Body of pancreas (tissue), 4 donors: ENCODE measurements at regions not wholly inside any gene's neighbourhood (a gene's known extent, or its start where the extent isn't known, plus 50 kb on each side); places are given as distances from the start of the nearest gene placed in this dataset.

Source experiments
- ATAC-seq: fragments of 150-250 bp; one replicate; pipeline ENCODE4 v1.9.1; 2016
- DNase-seq, 4 donors: peaks; one replicate each; pipeline ENCODE4 v3.0.0-alpha.2; 2019
- H3K27ac ChIP-seq, 4 donors: fragments of 200-600 bp; sonication (generic); 1 replicate in 3 of 4; 2 replicates in 1 of 4; pipeline versions ENCODE4 v1.5.1 to v1.6.1; 2016 to 2019; ENCODE audit warnings: mild to moderate bottlenecking in 1 of 4, mixed read lengths in 1 of 4, moderate library complexity in 1 of 4
- H3K27me3 ChIP-seq, 2 donors: fragments of 200-600 bp; sonication (generic); one replicate each; pipeline ENCODE4 v1.6.0; 2016; ENCODE audit warnings: mild to moderate bottlenecking in 1 of 2
- H3K36me3 ChIP-seq, 2 donors: fragments of 200-600 bp; sonication (generic); replicated peaks in 1 of 2; 2 replicates each; pipeline ENCODE4 v1.5.1; 2016; ENCODE audit warnings: low read depth in 2 of 2; ENCODE audit not compliant: insufficient read depth in 1 of 2
- H3K4me1 ChIP-seq: fragments of 200-600 bp; sonication (generic); one replicate; pipeline ENCODE4 v1.6.0; 2016
- H3K4me3 ChIP-seq, 2 donors: fragments of 200-600 bp; sonication (generic); 1 replicate in 1 of 2; 2 replicates in 1 of 2; pipeline ENCODE4 v1.5.1; 2016 to 2019
- H3K9me3 ChIP-seq, 3 donors: fragments of 200-600 bp; sonication (generic); 1 replicate in 2 of 3; 2 replicates in 1 of 3; pipeline ENCODE4 v1.5.1; 2016
- CTCF ChIP-seq, 7 experiments: fragments of 450-650 bp in 4 of 7; fragments of 200-600 bp in 3 of 7; sonication (generic) in 3 of 7; IDR thresholded peaks; one replicate each; pipeline ENCODE4 v1.5.1; 2016 to 2019; ENCODE audit warnings: antibody characterized with exemption in 7 of 7
- POLR2A ChIP-seq, 3 donors: fragments of 450-650 bp; IDR thresholded peaks; one replicate each; pipeline ENCODE4 v1.6.1; 2016; ENCODE audit warnings: antibody characterized with exemption in 3 of 3, mild to moderate bottlenecking in 2 of 3
- WGBS, 2 donors: methylation state at CpG; one replicate each; pipeline ENCODE4 v1.1.5; 2017; 5-methylcytosine and 5-hydroxymethylcytosine counted together
- intact Hi-C: fragments of 100-400 bp; cut with DNase I; formaldehyde crosslinking; loops from one replicate; pipeline ENCODE4 v1.15.1; 2023

- Histone ChIP-seq H3K27me3 (no peaks in the 10 kb centered on the region), H3K4me1 (no peaks in the 10 kb centered on the region), H3K9me3 (no peaks in the 10 kb centered on the region), H3K27ac (no peak overlapping the region), H3K4me3 (no peak overlapping the region), H3K36me3 (no peaks in the 10 kb centered on the region)
- TF ChIP-seq POLR2A (IDR thresholded peaks at IDR 0.05), result no peak
- TF ChIP-seq CTCF (IDR thresholded peaks at IDR 0.05), result no peak
- no peak for DNase-seq
- intact Hi-C loops, result no loop called here
- WGBS, 2 donors, result 68 to 90% methylated on average over 7 of the region's 7 CpGs
- ATAC-seq, result no peak
Measured at GRCh38 chr11:28483072-28483867, 375.1 kb downstream of the METTL15 start.

DNA sequence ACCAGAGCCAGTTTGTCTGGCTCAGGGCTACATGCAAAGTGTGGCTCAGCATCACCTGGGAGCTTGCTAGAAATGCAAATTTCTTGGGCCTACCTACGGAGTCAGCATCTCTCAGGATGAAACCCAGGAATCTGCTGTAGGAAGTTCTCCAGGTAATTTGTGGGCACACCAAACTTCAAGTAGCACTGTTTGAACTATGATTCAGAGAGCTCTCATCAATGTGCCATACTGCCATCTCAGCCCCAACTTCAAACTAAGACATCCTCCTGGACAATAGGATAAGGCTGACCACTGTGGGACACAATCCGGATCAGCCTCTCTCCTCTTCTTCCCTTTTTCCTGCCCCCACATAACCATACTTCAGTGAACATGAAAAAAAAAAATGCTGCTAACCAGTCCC lies 374.5 kb downstream of the METTL15 start:
- Histone ChIP-seq H3K4me1 (no peaks in the 10 kb centered on the region), H3K27ac (no peak overlapping the region), H3K9me3 (no peaks in the 10 kb centered on the region), H3K36me3 (no peaks in the 10 kb centered on the region), H3K27me3 (no peaks in the 10 kb centered on the region), H3K4me3 (no peak overlapping the region)
- no peak for TF ChIP-seq CTCF (IDR thresholded peaks at IDR 0.05)
- no peak for TF ChIP-seq POLR2A (IDR thresholded peaks at IDR 0.05)
- WGBS, 2 donors, result 75 to 84% methylated on average over 2 of the region's 2 CpGs
- DNase-seq (no peak), ATAC-seq (no peak)
- intact Hi-C loops, result no loop called here

GRCh38 chr11:28481616-28482480 lies 373.7 kb downstream of the METTL15 start:
- intact Hi-C loops, result no loop called here
- Histone ChIP-seq H3K9me3 (no peaks in the 10 kb centered on the region), H3K27me3 (no peaks in the 10 kb centered on the region), H3K36me3 (no peaks in the 10 kb centered on the region), H3K4me3 (no peak overlapping the region), H3K4me1 (no peaks in the 10 kb centered on the region), H3K27ac (no peak overlapping the region)
- TF ChIP-seq CTCF (IDR thresholded peaks at IDR 0.05) (no peak), POLR2A (IDR thresholded peaks at IDR 0.05) (no peak)
- DNase-seq (no peak), ATAC-seq (no peak)
- WGBS, 2 donors, result 77 to 79% methylated on average over 4 to 7 of the region's 7 CpGs

GRCh38 chr11:28480406-28480805 lies 372.2 kb downstream of the METTL15 start:
- H3K27ac ChIP-seq, result no peak overlapping the region
- TF ChIP-seq CTCF (IDR thresholded peaks at IDR 0.05) (no peak), POLR2A (IDR thresholded peaks at IDR 0.05) (no peak)
- no peaks in the 10 kb centered on the region for H3K4me1 ChIP-seq
- H3K9me3 ChIP-seq, result no peaks in the 10 kb centered on the region
- intact Hi-C loops, result no loop called here
- WGBS, 2 donors, result 76 to 90% methylated on average over 4 of the region's 4 CpGs
- ATAC-seq (no peak), DNase-seq (no peak)
- no peaks in the 10 kb centered on the region for H3K27me3 ChIP-seq
- H3K4me3 ChIP-seq, result no peak overlapping the region
- no peaks in the 10 kb centered on the region for H3K36me3 ChIP-seq
